HG03460 (cell line): ENCODE measurements at regions not wholly inside any gene's neighbourhood (a gene's known extent, or its start where the extent isn't known, plus 50 kb on each side); places are given as distances from the start of the nearest gene placed in this dataset.

ENCODE experiments used
- ATAC-seq: cut with Tn5 transposase; IDR thresholded peaks from one replicate; pipeline ENCODE4 v1.9.1; 2021; ENCODE audit not compliant: unreplicated experiment

GRCh38 chr3:72496051-72496670 lies 352.1 kb downstream of the SHQ1 start:
- ATAC-seq: peak; percentile 70

GRCh38 chr3:72494626-72495025 lies 353.6 kb downstream of the SHQ1 start:
- ATAC-seq: no peak

GRCh38 chr3:72494130-72494529 lies 354.1 kb downstream of the SHQ1 start:
- ATAC-seq: no peak

- no peak for ATAC-seq
Observed at GRCh38 chr3:72492240-72492639, 356.0 kb downstream of the SHQ1 start.

- ATAC-seq: no peak
Observed at GRCh38 chr3:72490688-72491435, 357.4 kb downstream of the SHQ1 start.

- no peak for ATAC-seq
Observed at GRCh38 chr3:72489901-72490300, 358.3 kb downstream of the SHQ1 start.

GRCh38 chr3:72488738-72489035 lies 359.6 kb downstream of the SHQ1 start:
- ATAC-seq: no peak

- ATAC-seq: no peak
Observed at GRCh38 chr3:72487946-72488737, 360.1 kb downstream of the SHQ1 start.

GRCh38 chr3:72487078-72487765 lies 361.0 kb downstream of the SHQ1 start:
- ATAC-seq: no peak

GRCh38 chr3:72485641-72486040 lies 362.6 kb downstream of the SHQ1 start:
- ATAC-seq: no peak

- no peak for ATAC-seq
Observed at GRCh38 chr3:72483554-72484104, 364.6 kb downstream of the SHQ1 start.

GRCh38 chr3:72482589-72483321 lies 365.5 kb downstream of the SHQ1 start:
- ATAC-seq: peak; percentile 54

- no peak for ATAC-seq
Observed at GRCh38 chr3:72481542-72481941, 366.7 kb downstream of the SHQ1 start.

- ATAC-seq: no peak
Observed at GRCh38 chr3:72480366-72480765, 367.9 kb downstream of the SHQ1 start.

- no peak for ATAC-seq
Observed at GRCh38 chr3:72479651-72480215, 368.5 kb downstream of the SHQ1 start.

GRCh38 chr3:72476139-72476483 lies 372.1 kb downstream of the SHQ1 start:
- no peak for ATAC-seq

- ATAC-seq: no peak
Observed at GRCh38 chr3:72475258-72476138, 372.7 kb downstream of the SHQ1 start.

- no peak for ATAC-seq
Observed at GRCh38 chr3:72474775-72475174, 373.5 kb downstream of the SHQ1 start.

- peak; percentile 91 for ATAC-seq
Observed at GRCh38 chr3:72473156-72473555, 375.1 kb downstream of the SHQ1 start.
